ENCODE measurements at regions not wholly inside any gene's neighbourhood (a gene's known extent, or its start where the extent isn't known, plus 50 kb on each side); places are given as distances from the start of the nearest gene placed in this dataset.

DNA sequence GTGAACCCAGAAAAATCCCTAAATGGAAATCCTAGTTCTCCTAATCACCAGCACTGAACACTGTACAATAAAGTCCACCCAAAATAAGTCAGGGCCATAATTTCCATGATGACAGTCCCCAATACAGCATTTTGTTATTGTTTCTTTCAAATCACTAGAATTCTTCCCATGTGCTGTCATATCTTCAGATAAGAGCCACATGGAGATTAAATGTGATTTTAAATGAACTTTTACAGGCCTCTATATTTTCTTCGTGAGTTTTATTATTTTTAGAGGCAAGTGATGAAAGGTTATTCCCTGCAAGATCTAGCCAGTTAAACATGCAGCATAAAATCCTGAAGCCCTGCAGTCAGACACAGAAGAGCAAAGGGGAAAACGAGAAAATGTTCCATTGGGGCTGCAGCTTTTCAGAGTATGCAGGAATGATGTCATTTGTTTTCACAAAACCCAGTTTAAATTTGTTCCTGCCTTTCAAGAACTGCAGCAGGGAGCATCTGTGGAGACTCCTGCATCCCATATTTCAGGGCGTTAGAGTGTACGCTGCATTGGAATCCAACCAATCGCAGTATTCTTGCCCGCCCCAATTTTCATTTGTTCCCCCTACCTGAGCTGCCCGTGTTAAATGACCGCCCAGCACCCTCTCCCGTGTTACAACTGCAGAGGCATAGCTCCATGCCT is 167.2 kb upstream of the KLF12 start:
- Histone ChIP-seq H3K9me3 (no peaks in the 10 kb centered on the region), H3K4me3 (no peak overlapping the region), H3K36me3 (replicated peaks) (no peaks in the 10 kb centered on the region), H3K4me1 (peaks cover 4% of the 10 kb centered on the region), H3K27me3 (ENCODE audit: low read depth) (no peaks in the 10 kb centered on the region)
- no peak for DNase-seq (ENCODE audit: low spot score in 2 of 2)
- in situ Hi-C loops (cut with MboI; ENCODE audit: low sequenced_read_pairs) = no loop called here

DNA sequence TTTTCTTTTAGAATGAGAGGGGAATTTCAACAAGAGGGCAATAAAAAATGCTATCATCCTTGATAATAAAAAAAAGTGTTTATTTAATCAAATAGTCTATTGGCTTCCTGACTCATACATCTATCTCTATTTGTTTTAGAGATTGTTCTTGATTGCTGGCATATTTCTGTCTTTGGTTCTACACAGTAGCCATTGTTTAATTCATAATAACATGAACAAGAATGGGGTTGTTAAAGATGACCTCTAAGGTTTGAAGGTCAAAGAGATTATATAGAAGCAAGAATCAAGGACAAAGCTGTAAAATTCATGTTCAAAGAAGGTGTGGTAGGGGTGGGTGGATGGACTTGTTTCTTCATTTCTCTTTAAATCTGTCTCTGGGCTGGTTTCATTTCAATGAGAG is 166.0 kb upstream of the KLF12 start:
- Histone ChIP-seq H3K36me3 (replicated peaks) (no peaks in the 10 kb centered on the region), H3K4me3 (no peak overlapping the region), H3K27me3 (ENCODE audit: low read depth) (no peaks in the 10 kb centered on the region), H3K9me3 (no peaks in the 10 kb centered on the region), H3K4me1 (no peaks in the 10 kb centered on the region)
- in situ Hi-C loops (cut with MboI; ENCODE audit: low sequenced_read_pairs) = no loop called here
- DNase-seq (ENCODE audit: low spot score in 2 of 2) = no peak

DNA sequence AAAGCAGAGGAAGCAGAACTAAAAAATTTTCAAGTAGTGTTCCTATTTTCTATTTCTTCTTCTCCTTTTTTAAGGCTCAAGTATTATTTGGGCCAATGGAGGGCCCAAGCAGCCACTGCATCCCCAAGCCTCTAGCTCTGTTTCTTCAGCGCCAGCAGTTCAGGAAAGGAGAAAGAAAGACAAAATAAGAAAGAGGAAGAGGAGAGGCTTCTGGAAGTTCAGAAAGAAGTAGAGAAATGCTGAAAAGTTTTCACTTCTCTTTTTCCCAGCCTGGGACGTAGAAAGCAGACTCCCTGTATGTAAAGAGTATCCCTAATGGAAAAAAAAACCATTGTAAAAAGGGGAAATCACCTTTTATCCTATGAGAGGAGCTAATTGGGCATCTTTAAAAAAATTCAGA is 165.5 kb upstream of the KLF12 start:
- in situ Hi-C loops (cut with MboI; ENCODE audit: low sequenced_read_pairs) = loop anchor here (25.0 kb wide), 1 partner anchor 462 kb away; no protein-coding TSS in a partner anchor
- Histone ChIP-seq H3K4me1 (no peaks in the 10 kb centered on the region), H3K4me3 (no peak overlapping the region), H3K27me3 (ENCODE audit: low read depth) (no peaks in the 10 kb centered on the region), H3K36me3 (replicated peaks) (no peaks in the 10 kb centered on the region), H3K9me3 (no peaks in the 10 kb centered on the region)
- DNase-seq (ENCODE audit: low spot score in 2 of 2) = no peak

DNA sequence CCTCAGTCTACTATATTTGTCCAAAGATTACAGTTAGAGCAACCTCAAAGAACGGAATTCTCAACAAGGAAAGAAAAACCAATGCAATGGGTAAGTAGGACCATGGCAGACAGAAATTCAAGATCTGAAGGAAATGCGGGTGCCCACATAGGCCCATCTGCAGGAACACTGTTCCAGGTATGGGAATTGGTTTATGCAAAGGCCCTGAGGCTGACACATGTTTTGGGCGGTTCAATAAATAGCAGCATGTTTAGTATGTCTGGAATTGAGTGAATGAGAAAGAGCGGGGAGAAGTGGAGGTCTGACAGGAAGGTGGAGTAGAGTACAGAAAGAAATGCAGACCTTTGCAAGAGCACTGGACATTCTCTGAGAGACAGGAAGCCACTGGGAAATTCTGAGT is 164.7 kb upstream of the KLF12 start:
- Histone ChIP-seq H3K36me3 (replicated peaks) (no peaks in the 10 kb centered on the region), H3K4me3 (no peak overlapping the region), H3K27me3 (ENCODE audit: low read depth) (no peaks in the 10 kb centered on the region), H3K9me3 (no peaks in the 10 kb centered on the region), H3K4me1 (no peaks in the 10 kb centered on the region)
- in situ Hi-C loops (cut with MboI; ENCODE audit: low sequenced_read_pairs) = loop anchor here (25.0 kb wide), 1 partner anchor 462 kb away; no protein-coding TSS in a partner anchor
- DNase-seq (ENCODE audit: low spot score in 2 of 2) = no peak

DNA sequence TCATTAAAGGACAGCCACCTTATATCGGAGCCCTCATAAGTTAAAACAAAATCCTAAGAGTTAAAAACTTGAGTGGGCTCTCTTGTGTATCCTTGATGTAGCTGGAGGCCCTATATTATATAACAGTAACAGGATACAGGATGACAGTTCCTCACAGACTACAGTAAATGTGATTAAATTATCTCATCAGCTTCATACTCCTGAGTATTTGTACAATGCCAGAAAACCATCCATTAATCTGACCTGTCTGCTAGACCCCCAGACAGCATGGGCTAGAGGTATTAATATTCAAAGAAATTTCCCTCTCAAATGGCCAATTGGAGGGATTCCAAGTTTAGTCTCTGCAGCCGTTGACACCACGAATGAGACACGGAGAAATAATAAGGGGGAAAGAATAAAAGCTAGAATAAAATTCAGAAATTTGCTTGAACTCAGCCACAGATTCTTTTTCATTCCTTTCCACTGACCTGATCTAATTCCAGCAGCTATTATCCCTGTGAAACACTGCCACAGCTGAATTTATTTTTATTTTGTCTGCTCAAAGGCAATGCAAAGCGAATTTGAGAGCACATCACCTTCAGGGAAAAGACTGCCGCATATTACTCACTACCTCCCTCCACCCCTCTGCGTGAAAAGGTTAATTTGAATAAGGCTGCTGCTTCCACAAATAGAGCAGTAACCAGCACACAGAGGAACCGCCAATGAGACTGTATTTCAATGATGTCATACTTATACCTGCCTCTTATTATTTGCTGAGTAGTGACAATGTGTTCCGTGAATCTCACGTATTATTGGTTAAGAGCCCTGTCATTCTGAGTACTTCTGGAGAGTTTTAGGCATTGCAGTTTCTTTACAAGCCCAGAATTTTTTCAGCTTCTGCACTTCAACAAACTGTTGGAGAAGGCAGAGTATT is 155.9 kb upstream of the KLF12 start:
- peaks cover 9% of the 10 kb centered on the region for H3K4me1 ChIP-seq
- no peaks in the 10 kb centered on the region for H3K36me3 ChIP-seq (replicated peaks)
- no peaks in the 10 kb centered on the region for H3K27me3 ChIP-seq (ENCODE audit: low read depth)
- H3K9me3 ChIP-seq = no peaks in the 10 kb centered on the region
- in situ Hi-C loops (cut with MboI; ENCODE audit: low sequenced_read_pairs) = loop anchor here (25.0 kb wide), 1 partner anchor 453 kb away; no protein-coding TSS in a partner anchor
- peak; percentile 46 to 67 for DNase-seq (ENCODE audit: low spot score in 2 of 2)
- no peak overlapping the region for H3K4me3 ChIP-seq

DNA sequence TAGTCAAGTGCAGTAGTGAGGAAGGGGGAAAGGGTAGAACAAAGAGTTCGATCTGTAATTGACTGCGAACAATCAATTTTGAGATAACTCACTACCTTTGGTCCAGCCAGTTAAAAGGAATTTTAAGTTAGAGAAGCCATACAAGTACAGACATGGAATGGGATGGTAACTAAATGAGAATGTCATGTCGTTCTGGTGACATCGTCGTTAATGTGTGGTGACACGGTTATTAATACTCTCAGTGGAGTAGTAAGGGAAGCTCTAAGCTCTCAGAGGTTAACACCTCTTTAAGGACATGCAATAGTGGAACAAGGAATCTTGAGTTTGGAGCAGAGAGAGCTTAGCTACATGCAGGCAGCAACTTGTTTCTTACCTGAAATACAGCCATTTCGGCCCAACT is 154.9 kb upstream of the KLF12 start:
- in situ Hi-C loops (cut with MboI; ENCODE audit: low sequenced_read_pairs) = loop anchor here (25.0 kb wide), 1 partner anchor 452 kb away; no protein-coding TSS in a partner anchor
- Histone ChIP-seq H3K4me3 (no peak overlapping the region), H3K27me3 (ENCODE audit: low read depth) (no peaks in the 10 kb centered on the region), H3K4me1 (peaks cover 9% of the 10 kb centered on the region), H3K36me3 (replicated peaks) (no peaks in the 10 kb centered on the region), H3K9me3 (no peaks in the 10 kb centered on the region)
- no peak for DNase-seq (ENCODE audit: low spot score in 2 of 2)

DNA sequence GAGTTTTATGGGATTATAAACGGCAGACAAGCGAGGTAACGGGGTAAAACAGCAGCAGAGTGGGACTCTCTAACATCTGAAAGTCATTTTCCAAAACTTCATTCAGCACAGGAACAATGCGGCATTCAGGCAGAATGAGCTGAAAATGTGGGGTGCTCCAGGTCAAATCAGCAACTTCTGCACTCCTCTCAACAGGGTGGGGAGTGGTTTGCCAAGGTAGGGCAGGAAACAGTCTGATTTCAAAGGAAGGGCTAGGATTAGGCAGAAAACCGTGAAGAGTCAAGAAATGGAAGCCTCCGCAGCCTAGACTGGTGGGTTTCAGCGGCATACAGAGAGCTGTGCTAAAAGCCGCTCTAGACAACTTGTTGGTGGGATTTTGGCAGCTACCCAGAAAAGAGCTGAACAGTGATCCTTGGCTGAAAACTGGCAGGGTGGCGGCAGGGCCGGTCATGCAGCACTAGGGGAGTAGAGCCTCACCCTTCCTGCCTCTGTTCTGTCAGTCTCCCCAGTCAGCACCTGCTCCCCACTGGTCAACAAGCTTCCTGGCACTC is 154.2 kb upstream of the KLF12 start:
- peak in 1 of 2 experiments; percentile 12 for DNase-seq (ENCODE audit: low spot score in 2 of 2)
- H3K9me3 ChIP-seq = no peaks in the 10 kb centered on the region
- in situ Hi-C loops (cut with MboI; ENCODE audit: low sequenced_read_pairs) = loop anchor here (25.0 kb wide), 1 partner anchor 451 kb away; no protein-coding TSS in a partner anchor

DNA sequence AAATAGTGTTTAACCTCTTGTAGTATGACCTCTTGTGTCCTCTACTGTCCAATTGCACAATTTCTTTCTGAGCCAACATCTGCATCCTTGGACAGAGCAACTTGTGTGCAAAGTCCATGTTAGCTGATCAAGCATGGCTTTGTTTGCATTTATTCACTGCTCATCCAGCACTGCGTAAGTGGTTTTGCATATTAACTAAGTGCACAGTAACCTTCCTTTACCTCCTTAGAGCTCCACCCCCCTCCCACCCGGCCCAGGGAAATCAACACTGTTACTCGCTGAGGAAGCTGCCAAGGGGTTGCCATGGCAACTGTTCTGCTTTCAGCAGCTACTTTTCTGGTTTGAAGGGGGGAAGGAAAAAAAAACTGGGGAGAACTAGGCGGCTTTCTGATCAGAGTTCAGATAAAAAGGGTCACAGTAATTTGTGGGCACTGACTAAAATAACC is 153.5 kb upstream of the KLF12 start:
- Histone ChIP-seq H3K4me1 (peaks cover 9% of the 10 kb centered on the region), H3K27me3 (ENCODE audit: low read depth) (no peaks in the 10 kb centered on the region), H3K9me3 (no peaks in the 10 kb centered on the region), H3K36me3 (replicated peaks) (no peaks in the 10 kb centered on the region), H3K4me3 (no peak overlapping the region)
- in situ Hi-C loops (cut with MboI; ENCODE audit: low sequenced_read_pairs) = loop anchor here (25.0 kb wide), 1 partner anchor 450 kb away; no protein-coding TSS in a partner anchor
- peak; percentile 66 to 80 for DNase-seq (ENCODE audit: low spot score in 2 of 2)

More for the DNA sequence above, 154.2 kb upstream of the KLF12 start:
- peaks cover 9% of the 10 kb centered on the region for H3K4me1 ChIP-seq
- no peaks in the 10 kb centered on the region for H3K36me3 ChIP-seq (replicated peaks)
- H3K4me3 ChIP-seq = no peak overlapping the region
- H3K27me3 ChIP-seq (ENCODE audit: low read depth) = no peaks in the 10 kb centered on the region

DNA sequence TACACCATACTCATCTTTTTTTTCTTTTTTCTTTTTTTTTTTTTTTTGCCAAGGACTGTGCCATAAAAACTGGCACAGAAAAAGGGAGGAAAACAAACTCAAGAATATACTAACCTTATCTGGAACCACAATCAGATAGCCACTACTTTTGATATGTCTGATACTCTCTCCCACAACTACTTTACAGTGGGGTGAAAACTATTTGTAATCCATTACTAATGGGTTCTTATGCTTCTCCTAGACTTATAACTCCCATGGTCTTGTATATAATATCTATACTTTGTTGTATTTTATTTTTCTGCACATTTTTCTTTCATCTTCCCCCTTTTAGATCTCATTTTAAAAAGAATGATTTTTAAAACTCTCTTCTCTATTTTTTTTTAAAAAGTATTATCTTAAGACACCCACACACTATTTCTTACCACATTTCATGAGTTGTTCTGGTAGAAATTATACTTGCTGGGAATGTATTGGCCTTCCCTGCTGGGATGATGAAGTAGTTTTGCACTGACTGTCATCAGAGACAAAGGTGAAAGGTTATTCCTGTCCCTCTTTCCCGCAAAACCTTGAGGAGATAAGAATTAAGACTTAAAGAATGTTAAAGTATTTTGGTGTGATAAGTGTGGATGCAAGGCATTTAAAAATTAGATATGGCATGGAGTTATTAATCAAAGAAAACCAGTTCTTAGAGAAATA is 146.7 kb upstream of the KLF12 start:
- no peak for DNase-seq (ENCODE audit: low spot score in 2 of 2)
- H3K27me3 ChIP-seq (ENCODE audit: low read depth) = no peaks in the 10 kb centered on the region
- no peaks in the 10 kb centered on the region for H3K9me3 ChIP-seq
- in situ Hi-C loops (cut with MboI; ENCODE audit: low sequenced_read_pairs) = loop anchor here (25.0 kb wide), 1 partner anchor 444 kb away; no protein-coding TSS in a partner anchor
- H3K4me1 ChIP-seq = no peaks in the 10 kb centered on the region
- no peaks in the 10 kb centered on the region for H3K36me3 ChIP-seq (replicated peaks)
- no peak overlapping the region for H3K4me3 ChIP-seq

DNA sequence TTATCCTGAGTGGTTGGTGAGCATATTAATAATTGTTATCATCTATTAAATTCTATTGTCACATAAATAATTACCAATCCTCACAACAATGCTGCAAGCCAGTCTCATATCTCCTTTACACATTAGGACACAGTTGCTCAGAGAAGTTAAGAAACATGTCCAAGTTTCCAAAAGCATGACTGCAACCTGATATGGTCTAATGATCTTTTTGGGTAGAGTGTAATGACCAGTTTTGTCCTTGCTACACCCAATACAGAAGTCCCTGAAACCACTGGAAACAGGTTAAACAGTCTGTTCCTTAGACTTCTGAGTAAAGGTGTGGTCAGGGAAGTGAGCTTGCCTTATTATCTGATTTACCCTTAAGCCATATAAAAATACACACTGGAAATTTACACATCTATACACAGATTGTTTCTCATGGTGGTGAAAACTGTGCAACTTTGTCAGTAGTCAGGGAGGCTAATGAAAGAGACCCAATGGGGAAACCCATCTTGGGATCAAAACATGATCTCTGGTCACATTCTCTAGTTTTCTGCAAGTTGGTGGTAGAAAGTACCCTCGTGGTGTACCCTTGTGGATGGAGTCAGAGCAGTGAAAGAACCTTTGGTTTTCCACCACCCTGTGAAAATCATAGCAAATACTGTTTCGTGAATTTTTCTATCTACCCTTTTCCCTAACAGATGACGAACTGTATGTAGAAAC is 146.0 kb upstream of the KLF12 start:
- no peaks in the 10 kb centered on the region for H3K36me3 ChIP-seq (replicated peaks)
- H3K27me3 ChIP-seq (ENCODE audit: low read depth) = no peaks in the 10 kb centered on the region
- H3K4me3 ChIP-seq = no peak overlapping the region
- H3K9me3 ChIP-seq = no peaks in the 10 kb centered on the region
- in situ Hi-C loops (cut with MboI; ENCODE audit: low sequenced_read_pairs) = loop anchor here (25.0 kb wide), 1 partner anchor 443 kb away; no protein-coding TSS in a partner anchor
- no peak for DNase-seq (ENCODE audit: low spot score in 2 of 2)
- H3K4me1 ChIP-seq = no peaks in the 10 kb centered on the region

DNA sequence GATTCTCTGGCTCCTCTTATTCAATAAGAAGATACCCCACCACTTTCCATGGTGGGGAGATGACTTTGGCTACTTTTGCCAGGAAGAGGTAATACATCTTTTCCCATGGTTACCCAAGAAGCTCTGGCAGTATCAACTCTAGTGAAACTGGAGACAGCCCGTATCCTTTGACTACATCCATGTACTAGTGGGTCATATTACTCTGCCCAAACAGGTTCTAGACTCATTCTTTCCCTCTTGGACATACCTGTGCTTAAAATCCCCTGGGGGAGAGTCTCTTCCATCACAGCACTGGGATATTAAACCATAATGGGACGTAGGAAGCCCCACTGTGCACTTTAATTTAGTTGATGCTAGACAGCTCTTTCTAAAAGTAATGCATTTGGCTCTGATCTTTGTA is 144.7 kb upstream of the KLF12 start:
- H3K9me3 ChIP-seq = no peaks in the 10 kb centered on the region
- no peak overlapping the region for H3K4me3 ChIP-seq
- in situ Hi-C loops (cut with MboI; ENCODE audit: low sequenced_read_pairs) = loop anchor here (25.0 kb wide), 1 partner anchor 442 kb away; no protein-coding TSS in a partner anchor
- H3K27me3 ChIP-seq (ENCODE audit: low read depth) = no peaks in the 10 kb centered on the region
- no peak for DNase-seq (ENCODE audit: low spot score in 2 of 2)
- H3K36me3 ChIP-seq (replicated peaks) = no peaks in the 10 kb centered on the region
- no peaks in the 10 kb centered on the region for H3K4me1 ChIP-seq

DNA sequence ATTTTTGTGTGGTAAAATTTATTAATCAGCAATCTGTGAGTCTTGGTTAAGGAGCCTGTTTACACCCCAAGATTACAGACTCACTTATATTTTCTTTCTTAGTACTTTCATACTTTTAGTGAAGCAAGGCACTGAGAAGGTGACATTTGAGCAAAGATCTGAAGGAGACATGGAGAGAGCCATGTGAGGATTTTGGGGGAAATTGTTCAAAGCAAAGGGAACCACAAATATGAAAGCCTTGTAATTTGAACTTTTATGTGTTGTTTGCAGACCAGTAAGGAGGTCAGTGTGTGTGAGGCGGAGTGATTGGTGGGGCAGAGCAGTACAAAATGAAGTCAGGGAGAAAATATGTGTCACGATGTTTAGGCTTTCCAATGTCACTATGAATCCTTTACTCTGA is 140.7 kb upstream of the KLF12 start:
- no peaks in the 10 kb centered on the region for H3K27me3 ChIP-seq (ENCODE audit: low read depth)
- H3K4me3 ChIP-seq = no peak overlapping the region
- H3K4me1 ChIP-seq = no peaks in the 10 kb centered on the region
- no peak for DNase-seq (ENCODE audit: low spot score in 2 of 2)
- in situ Hi-C loops (cut with MboI; ENCODE audit: low sequenced_read_pairs) = loop anchor here (25.0 kb wide), 1 partner anchor 438 kb away; no protein-coding TSS in a partner anchor
- no peaks in the 10 kb centered on the region; the same call in 1 of the 2 replicates for H3K9me3 ChIP-seq
- no peaks in the 10 kb centered on the region for H3K36me3 ChIP-seq (replicated peaks)
